Esophagus squamous epithelium (tissue), 5 donors: ENCODE measurements at regions not wholly inside any gene's neighbourhood (a gene's known extent, or its start where the extent isn't known, plus 50 kb on each side); places are given as distances from the start of the nearest gene placed in this dataset.

Experiments
- DNase-seq: peaks from one replicate; lab custom pipeline; 2025; lab: John Stamatoyannopoulos, UW
- H3K27ac ChIP-seq, 4 donors: fragments of 200-600 bp; sonication (generic); one replicate each; pipeline ENCODE4 v1.5.1; 2016 to 2019; ENCODE audit warnings: mild to moderate bottlenecking in 1 of 4
- H3K27me3 ChIP-seq, 4 donors: fragments of 200-600 bp; sonication (generic); 1 replicate in 3 of 4; 2 replicates in 1 of 4; pipeline versions ENCODE4 v1.5.1 to v1.6.0; 2017 to 2021; ENCODE audit warnings: antibody characterized with exemption in 1 of 4
- H3K36me3 ChIP-seq, 3 donors: fragments of 200-600 bp; sonication (generic); one replicate each; pipeline ENCODE4 v1.5.1; 2016 to 2019
- H3K4me1 ChIP-seq, 3 donors: fragments of 200-600 bp; sonication (generic); one replicate each; pipeline ENCODE4 v1.5.1; 2017 to 2019
- H3K4me3 ChIP-seq, 4 donors: fragments of 200-600 bp; sonication (generic); 1 replicate in 3 of 4; 2 replicates in 1 of 4; pipeline ENCODE4 v1.5.1; 2016 to 2019; ENCODE audit warnings: mild to moderate bottlenecking in 2 of 4, moderate library complexity in 1 of 4
- H3K9me3 ChIP-seq, 3 donors: fragments of 200-600 bp; sonication (generic); one replicate each; pipeline ENCODE4 v1.5.1; 2016 to 2019
- POLR2A ChIP-seq, 4 donors: fragments of 450-650 bp; IDR thresholded peaks; one replicate each; pipeline ENCODE4 v1.6.1; 2017; ENCODE audit warnings: antibody characterized with exemption in 4 of 4, mild to moderate bottlenecking in 4 of 4, moderate library complexity in 3 of 4
- WGBS, 2 donors: methylation state at CpG; one replicate each; pipeline ENCODE4 v1.1.5; 2018; 5-methylcytosine and 5-hydroxymethylcytosine counted together
- intact Hi-C: fragments of 100-400 bp; cut with DNase I; formaldehyde crosslinking; loops from one replicate; pipeline ENCODE4 v1.15.0; 2022
- TF ChIP-seq, protein P1 (sequence below), 6 experiments: fragments of 450-650 bp in 4 of 6; fragments of 200-600 bp in 2 of 6; sonication (generic) in 2 of 6; IDR thresholded peaks; one replicate each; pipeline ENCODE4 v1.5.1; 2016 to 2019; ENCODE audit warnings: antibody characterized with exemption in 6 of 6, mild to moderate bottlenecking in 4 of 6, moderate library complexity in 4 of 6
- donor health status: DM: yes; HTN: yes; CAD: no.

DNA sequence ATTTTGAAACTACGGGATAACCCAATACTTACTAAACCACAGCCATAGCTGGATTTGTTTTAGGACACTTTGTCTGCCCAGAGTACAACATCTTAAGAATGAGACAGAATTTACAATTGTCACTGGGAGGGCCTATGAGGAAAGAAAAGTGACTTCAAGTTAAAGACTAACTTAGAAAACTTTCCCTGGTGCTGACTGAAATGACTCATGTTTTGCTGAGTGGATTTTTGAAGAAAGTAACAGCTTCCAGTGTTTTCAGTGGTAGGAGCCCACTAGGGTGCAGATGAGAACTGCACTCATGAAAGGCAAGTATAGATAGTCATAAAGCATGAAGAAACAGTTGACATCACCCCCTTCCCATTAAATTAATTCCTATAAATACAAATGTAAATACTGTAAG lies 988.2 kb upstream of the MAP3K7 start:
- Histone ChIP-seq H3K4me3 (no peak overlapping the region), H3K27ac (no peak overlapping the region), H3K9me3 (no peaks in the 10 kb centered on the region), H3K4me1 (no peaks in the 10 kb centered on the region), H3K36me3 (no peaks in the 10 kb centered on the region), H3K27me3 (no peaks in the 10 kb centered on the region)
- 93 to 100% methylated on average over 1 of the region's 1 CpG for WGBS, 2 donors
- intact Hi-C loops, result no loop called here
- DNase-seq, result no peak
- TF ChIP-seq, protein P1, sequence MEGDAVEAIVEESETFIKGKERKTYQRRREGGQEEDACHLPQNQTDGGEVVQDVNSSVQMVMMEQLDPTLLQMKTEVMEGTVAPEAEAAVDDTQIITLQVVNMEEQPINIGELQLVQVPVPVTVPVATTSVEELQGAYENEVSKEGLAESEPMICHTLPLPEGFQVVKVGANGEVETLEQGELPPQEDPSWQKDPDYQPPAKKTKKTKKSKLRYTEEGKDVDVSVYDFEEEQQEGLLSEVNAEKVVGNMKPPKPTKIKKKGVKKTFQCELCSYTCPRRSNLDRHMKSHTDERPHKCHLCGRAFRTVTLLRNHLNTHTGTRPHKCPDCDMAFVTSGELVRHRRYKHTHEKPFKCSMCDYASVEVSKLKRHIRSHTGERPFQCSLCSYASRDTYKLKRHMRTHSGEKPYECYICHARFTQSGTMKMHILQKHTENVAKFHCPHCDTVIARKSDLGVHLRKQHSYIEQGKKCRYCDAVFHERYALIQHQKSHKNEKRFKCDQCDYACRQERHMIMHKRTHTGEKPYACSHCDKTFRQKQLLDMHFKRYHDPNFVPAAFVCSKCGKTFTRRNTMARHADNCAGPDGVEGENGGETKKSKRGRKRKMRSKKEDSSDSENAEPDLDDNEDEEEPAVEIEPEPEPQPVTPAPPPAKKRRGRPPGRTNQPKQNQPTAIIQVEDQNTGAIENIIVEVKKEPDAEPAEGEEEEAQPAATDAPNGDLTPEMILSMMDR (IDR thresholded peaks at IDR 0.05), result no peak

DNA sequence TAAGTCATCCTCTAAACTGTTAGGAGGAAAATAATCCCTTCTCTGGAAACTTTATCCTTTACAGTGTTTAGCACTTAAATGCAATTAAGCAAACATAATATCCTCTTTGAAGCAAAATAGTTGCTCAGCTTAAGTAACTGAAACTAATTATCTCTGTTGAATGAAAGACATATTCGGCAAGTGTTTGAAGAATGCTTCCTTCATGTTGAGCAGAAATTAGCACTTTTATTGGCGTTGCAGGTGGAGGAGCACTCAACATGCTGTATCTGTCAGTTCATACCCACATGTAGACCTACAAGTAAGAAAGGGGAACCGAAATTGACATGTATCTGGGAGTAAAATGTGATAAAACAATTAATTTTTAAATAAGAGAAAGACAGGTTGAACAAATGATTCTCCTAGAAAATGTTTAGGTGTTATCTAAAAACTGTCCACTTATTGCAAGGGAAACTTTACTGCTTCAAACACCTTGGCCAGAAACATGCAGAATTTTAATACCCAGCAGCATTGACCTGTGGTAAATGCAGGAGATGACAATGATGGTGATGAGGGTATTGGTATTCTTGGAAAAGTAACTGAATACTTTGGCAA lies 987.0 kb upstream of the MAP3K7 start:
- Histone ChIP-seq H3K27me3 (no peaks in the 10 kb centered on the region), H3K27ac (no peak overlapping the region), H3K36me3 (no peaks in the 10 kb centered on the region), H3K9me3 (no peaks in the 10 kb centered on the region), H3K4me1 (no peaks in the 10 kb centered on the region), H3K4me3 (no peak overlapping the region)
- TF ChIP-seq POLR2A (IDR thresholded peaks at IDR 0.05), result no peak
- TF ChIP-seq, protein P1 (IDR thresholded peaks at IDR 0.05), result no peak
- intact Hi-C loops, result no loop called here
- WGBS, 2 donors, result 59 to 60% methylated on average over 3 of the region's 3 CpGs
- DNase-seq, result no peak

DNA sequence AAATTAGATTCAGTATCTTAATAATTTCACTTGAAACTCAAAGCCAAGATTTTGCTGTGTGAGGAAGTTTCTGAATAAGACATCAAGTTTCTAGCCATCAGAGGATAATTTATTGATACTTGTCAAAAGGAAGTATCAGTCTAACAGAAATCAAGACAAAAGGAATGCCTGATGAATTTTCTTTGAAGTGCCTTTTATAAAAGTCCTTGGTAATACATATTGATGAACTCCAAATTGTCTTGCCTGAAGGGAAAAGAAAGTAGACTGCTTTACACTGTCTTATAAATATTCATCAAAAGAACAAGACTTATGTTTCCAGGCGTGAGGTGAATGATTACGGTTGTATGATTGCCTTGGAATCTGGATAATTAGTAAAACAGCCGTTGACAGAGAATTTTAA lies 986.0 kb upstream of the MAP3K7 start:
- WGBS, 2 donors, result 76 to 77% methylated on average over 3 of the region's 3 CpGs
- Histone ChIP-seq H3K4me3 (no peak overlapping the region), H3K4me1 (no peaks in the 10 kb centered on the region), H3K9me3 (no peaks in the 10 kb centered on the region), H3K36me3 (no peaks in the 10 kb centered on the region), H3K27ac (no peak overlapping the region), H3K27me3 (no peaks in the 10 kb centered on the region)
- TF ChIP-seq, protein P1 (IDR thresholded peaks at IDR 0.05), result no peak
- no peak for TF ChIP-seq POLR2A (IDR thresholded peaks at IDR 0.05)
- intact Hi-C loops, result no loop called here
- DNase-seq, result no peak

DNA sequence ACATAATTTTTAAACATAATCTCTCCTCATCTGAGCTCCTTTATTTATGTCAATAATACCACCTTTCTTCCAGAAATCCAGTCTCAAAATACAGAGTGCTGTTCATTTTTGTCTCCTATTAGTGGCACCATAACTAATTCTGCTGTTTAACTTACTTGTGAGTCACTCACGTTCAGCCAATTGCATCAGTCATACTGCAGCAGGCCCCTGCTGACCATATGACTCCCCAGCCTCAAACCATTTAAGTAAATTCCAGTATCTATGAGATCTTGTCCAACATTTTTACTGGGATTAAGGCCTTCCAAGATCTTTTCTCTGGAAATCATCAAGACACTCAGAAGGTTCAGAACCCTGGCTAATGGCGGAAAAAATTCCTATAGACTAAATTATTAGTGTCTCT lies 982.2 kb upstream of the MAP3K7 start:
- Histone ChIP-seq H3K27me3 (no peaks in the 10 kb centered on the region), H3K9me3 (no peaks in the 10 kb centered on the region), H3K4me1 (no peaks in the 10 kb centered on the region), H3K4me3 (no peak overlapping the region), H3K27ac (no peak overlapping the region), H3K36me3 (no peaks in the 10 kb centered on the region)
- intact Hi-C loops, result no loop called here
- TF ChIP-seq, protein P1 (IDR thresholded peaks at IDR 0.05), result no peak
- no peak for TF ChIP-seq POLR2A (IDR thresholded peaks at IDR 0.05)
- WGBS, 2 donors, result 39 to 56% methylated on average over 2 of the region's 2 CpGs
- DNase-seq, result no peak

DNA sequence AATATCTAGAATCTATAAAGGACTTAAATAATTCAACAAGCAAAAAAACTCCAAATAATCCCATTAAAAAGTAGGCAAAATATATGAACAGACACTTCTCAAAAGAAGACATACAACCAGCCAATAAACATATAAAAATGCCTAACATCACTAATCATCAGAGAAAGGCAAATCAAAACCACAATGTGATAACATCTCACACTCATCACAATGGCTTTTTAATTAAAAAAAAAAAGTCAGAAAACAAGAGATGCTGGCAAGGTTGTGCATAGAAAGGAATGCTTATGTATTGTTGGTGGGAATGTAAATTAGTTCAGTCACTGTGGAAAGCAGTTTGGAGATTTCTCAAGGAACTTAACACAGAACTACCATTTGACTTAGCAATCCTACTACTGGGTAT lies 979.6 kb upstream of the MAP3K7 start:
- intact Hi-C loops, result no loop called here
- DNase-seq, result no peak
- Histone ChIP-seq H3K4me3 (no peak overlapping the region), H3K27me3 (no peaks in the 10 kb centered on the region), H3K27ac (no peak overlapping the region), H3K9me3 (no peaks in the 10 kb centered on the region), H3K36me3 (no peaks in the 10 kb centered on the region), H3K4me1 (no peaks in the 10 kb centered on the region)
- no peak for TF ChIP-seq POLR2A (IDR thresholded peaks at IDR 0.05)
- TF ChIP-seq, protein P1 (IDR thresholded peaks at IDR 0.05), result no peak
